LNCAP (cell line): ENCODE measurements at regions not wholly inside any gene's neighbourhood (a gene's known extent, or its start where the extent isn't known, plus 50 kb on each side); places are given as distances from the start of the nearest gene placed in this dataset.

Experiments
- CTCF ChIP-seq: fragments of 450-650 bp; IDR thresholded peaks from 2 replicates; pipeline ENCODE4 v1.5.1; 2017; ENCODE audit warnings: mild to moderate bottlenecking

DNA sequence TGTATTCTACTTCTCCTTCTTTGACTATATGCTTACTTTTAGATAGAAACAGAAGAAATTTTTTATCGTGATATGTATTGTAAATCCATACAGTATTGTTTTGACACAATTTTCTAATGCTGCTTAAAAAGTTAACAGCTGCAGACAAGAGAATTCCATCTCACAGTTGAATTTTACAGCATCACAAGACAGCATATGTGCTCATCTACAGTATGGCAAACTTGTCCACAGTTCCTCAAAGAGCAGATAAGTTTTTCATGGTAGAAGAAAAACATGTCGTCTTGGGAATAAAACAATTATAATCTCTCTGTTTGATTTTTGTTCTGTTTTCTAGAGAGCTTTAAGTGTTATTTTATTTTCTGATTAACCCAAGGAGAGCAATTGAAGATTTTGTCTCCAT is 438.5 kb upstream of the NUDT12 start:
- no peak for TF ChIP-seq CTCF

- no peak for TF ChIP-seq CTCF
Measured at GRCh38 chr5:103993031-103993430, 430.4 kb upstream of the NUDT12 start.

- no peak for TF ChIP-seq CTCF
Measured at GRCh38 chr5:103990064-103990463, 427.5 kb upstream of the NUDT12 start.

DNA sequence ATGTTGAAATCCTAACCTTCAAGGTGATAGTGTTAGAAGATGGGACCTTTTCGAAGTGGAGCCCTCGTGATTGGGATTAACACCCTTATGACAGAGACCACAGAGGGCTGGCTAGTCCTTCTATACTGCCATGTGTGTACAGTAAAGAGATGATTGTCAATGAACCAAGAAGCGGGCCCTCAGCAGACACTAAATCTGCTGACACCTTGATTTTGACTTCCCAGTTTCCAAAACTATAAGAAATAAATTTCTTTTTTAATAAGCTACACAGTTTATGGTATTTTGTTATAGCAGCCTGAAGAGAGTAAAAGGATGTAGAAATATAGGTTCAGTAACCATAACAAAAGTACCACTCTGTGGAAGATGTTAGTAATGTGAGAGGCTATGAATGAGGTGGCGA is 419.0 kb upstream of the NUDT12 start:
- TF ChIP-seq CTCF: no peak

DNA sequence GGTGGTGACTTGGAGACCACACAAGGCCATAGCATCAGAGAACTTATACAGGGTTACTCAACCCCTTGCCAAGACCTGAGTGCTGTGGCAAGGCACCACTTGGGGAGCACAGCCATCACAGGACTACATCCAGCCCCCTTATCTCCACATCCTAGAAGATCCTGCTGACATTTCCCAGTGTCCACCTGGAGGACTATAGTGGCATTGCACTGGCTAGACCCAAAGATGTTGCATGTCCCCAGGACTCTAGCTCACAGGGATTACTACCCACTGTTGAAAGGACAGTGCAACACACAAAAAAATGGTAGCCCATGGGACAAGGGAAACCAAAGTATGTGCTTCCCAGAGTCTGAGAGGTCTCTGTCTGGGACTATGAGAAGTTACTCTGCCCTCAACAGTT is 411.1 kb upstream of the NUDT12 start:
- no peak for TF ChIP-seq CTCF

- no peak for TF ChIP-seq CTCF
Measured at GRCh38 chr5:103962023-103962422, 399.4 kb upstream of the NUDT12 start.

DNA sequence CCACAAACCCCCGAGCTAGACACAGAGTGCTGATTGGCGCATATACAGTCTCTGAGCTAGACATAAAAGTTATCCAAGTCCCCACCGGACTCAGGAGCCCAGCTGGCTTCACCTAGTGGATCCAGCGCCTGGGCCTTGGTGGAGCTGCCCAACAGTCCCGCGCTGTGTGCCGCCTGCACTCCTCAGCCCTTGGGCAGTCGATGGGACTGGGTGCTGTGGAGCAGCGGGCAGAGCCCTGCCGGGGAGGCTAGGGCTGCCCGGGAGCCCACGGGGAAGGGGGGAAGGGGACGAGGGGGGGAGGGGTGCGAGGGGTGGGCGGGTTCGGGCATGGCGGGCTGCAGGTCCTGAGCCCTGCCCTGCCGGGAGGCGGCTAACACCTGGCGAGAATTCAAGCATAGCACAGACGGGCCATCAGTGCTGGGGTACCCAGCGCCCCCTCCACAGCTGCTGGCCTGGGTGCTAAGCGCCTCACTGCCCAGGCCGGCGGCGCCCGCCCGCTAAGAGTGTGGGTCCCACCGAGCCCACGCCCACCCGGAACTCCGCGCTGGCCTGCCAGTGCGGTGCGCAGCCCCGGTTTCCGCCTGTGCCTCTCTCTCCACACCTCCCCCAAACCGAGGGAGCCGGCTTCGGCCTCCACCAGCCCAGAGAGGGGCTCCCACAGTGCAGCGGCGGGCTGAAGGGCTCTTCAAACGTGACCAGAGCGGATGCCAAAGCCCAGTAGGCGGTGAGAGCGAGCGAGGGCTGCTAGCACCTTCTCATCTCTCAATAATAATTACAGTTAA is 391.2 kb upstream of the NUDT12 start:
- no peak for TF ChIP-seq CTCF

- no peak for TF ChIP-seq CTCF
Measured at GRCh38 chr5:103951776-103952175, 389.2 kb upstream of the NUDT12 start.
